GM13976 (cell line): ENCODE measurements at regions not wholly inside any gene's neighbourhood (a gene's known extent, or its start where the extent isn't known, plus 50 kb on each side); places are given as distances from the start of the nearest gene placed in this dataset.

Source experiments
- DNase-seq: peaks from one replicate; pipeline ENCODE4 v3.0.0; 2012; ENCODE audit warnings: low spot score
- in situ Hi-C: fragments of 300-500 bp; cut with MboI; formaldehyde crosslinking; loops from one replicate; pipeline ENCODE4 v1.12.0; 2022; ENCODE audit warnings: low sequenced_read_pairs, mixed read lengths, inconsistent platforms; ENCODE audit not compliant: unreplicated experiment
- TF ChIP-seq, protein P1 (sequence below): IDR thresholded peaks from 2 replicates; pipeline ENCODE4 v1.5.1; 2012; ENCODE audit warnings: borderline replicate concordance, mild to moderate bottlenecking; ENCODE audit not compliant: insufficient read depth; ENCODE audit errors: extremely low read depth, missing control alignments, control extremely low read depth

DNA sequence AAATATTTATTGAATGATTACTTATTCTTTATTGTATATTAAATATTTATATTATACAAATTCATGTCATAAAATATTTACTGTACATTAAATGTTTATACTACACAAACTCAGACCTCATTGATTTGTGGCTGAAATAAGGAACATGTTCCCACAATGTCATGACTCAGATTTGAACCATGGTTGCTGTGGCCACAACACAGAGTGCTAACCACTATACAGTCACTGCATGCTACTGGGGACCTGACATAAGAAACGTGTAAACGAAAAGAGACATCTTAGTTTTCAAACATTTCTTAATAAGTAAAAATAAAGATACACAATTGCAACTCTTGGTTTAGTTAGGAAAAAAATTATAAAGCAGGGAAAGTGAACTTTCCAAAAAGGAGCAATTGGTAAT lies 99.1 kb upstream of the AGTR1 start:
- in situ Hi-C loops = no loop called here
- DNase-seq = no peak
- TF ChIP-seq, protein P1, sequence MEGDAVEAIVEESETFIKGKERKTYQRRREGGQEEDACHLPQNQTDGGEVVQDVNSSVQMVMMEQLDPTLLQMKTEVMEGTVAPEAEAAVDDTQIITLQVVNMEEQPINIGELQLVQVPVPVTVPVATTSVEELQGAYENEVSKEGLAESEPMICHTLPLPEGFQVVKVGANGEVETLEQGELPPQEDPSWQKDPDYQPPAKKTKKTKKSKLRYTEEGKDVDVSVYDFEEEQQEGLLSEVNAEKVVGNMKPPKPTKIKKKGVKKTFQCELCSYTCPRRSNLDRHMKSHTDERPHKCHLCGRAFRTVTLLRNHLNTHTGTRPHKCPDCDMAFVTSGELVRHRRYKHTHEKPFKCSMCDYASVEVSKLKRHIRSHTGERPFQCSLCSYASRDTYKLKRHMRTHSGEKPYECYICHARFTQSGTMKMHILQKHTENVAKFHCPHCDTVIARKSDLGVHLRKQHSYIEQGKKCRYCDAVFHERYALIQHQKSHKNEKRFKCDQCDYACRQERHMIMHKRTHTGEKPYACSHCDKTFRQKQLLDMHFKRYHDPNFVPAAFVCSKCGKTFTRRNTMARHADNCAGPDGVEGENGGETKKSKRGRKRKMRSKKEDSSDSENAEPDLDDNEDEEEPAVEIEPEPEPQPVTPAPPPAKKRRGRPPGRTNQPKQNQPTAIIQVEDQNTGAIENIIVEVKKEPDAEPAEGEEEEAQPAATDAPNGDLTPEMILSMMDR = no peak

DNA sequence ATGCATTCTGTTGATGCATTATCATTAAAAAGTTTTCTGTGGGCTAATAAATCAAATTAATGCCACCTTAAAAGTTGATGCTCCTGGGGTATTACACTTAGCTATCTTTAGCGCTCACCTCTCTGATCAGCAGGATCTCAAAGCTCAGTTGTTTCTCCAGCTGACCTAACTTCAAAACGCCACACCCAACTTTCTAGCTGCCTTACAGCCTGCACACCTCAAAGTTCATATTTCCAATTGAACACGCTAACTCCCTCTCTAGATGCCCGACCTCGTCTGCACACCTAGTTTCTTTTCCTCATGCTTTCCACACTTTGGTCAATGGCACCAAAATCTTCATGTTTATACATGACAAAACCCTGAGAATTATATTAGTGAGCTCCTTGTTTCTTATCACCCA lies 98.2 kb upstream of the AGTR1 start:
- TF ChIP-seq, protein P1 = no peak
- no peak for DNase-seq
- in situ Hi-C loops = no loop called here

DNA sequence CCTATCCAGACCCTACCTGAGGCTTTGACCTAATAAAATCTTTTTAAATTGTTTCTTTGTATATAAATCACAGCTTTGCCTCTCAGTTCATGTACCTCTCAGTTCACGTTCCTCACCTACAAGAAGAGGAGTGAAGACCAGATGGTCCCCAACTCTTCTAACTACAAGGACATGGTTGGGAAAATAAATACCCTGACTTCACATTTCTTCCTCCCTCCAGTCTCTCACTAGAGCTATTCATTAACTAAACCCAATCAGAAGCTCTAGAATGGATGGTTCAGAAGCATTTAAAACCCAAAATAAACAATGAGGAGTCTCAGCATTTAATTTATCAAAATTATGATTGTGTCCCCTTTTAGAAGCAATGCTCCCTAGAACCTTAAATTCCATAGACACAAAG lies 97.3 kb upstream of the AGTR1 start:
- TF ChIP-seq, protein P1 = no peak
- in situ Hi-C loops = no loop called here
- DNase-seq = no peak

DNA sequence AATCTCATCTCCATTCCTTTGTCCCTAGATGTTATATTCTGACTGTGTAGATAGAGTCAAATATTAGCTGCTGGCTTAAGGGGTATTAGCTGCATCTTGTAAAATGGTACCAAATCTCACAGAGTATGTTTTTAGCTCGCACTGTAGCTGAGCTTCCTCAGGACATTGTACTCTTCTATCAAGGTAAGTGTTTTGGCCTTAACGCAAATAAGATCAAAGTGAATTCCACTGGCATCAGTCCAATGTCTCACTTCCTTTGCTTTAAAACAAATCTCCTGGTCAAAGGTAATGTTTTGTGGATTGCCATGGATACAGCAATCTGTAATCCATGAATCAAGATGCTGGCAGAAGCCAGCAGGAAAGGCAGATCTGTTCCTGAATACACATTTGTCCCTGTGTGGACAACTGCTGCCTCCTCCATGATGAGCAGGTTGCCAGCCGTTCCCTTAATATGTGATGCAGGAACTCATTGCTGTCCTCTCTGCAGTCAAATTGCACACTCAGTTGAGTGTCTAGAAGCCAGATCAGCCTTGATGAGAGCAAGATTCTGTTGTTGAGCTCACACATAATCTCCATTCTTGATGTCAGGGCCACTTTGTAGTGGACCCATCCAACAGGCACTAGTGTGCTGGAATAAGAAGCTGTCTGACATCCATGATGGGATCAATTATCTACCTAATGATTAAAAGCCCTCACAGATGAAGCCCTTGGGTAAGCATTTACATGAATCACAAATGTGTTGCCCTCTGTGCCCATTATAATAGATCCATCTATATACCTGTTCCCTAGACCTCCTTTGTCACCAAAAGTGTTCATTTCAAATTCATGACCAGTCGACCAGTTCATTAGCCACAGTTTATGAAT lies 96.6 kb upstream of the AGTR1 start:
- in situ Hi-C loops = no loop called here
- TF ChIP-seq, protein P1 = no peak
- DNase-seq = no peak

DNA sequence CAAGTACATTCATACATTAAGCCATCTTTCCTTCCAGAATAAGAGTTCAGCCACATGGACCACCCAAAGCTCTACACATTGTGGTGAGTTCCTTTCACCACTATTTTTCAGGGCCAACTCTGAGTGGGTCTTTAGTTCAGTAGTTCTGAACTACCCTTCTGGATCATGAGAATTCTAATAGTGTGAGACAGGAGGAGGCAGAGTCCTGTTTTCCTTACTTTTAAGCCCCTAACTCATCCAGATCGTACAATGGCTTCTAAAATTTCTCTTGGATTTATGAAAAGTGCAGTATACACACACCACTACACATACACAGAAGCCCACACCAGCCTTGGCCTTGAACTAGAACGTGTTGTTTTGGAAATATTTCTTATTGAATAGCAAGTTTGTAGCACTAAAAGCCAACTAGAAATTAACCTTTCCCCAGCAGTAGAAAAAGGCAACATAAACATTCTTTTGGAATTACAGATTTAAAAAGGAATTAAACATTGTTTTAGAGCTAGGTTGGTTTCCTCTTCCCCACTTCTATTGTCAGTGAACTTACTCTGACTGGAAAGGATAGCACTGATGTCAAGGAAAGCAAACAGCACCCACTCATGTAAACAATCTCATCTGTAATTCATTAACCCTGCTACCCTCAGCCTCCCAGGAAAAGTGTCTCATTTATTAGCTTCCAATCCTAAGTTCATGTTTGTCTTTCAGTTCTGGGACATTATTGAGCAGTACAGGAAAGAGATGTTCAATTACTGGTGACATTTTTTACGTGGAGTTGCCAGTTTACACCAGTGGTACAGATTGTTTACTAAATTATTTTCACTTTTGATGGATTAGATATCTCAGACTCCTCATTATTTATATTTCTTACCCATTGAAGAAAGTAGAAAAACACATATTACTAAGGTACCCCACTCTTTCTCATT lies 95.7 kb upstream of the AGTR1 start:
- DNase-seq = no peak
- TF ChIP-seq, protein P1 = no peak
- in situ Hi-C loops = no loop called here

DNA sequence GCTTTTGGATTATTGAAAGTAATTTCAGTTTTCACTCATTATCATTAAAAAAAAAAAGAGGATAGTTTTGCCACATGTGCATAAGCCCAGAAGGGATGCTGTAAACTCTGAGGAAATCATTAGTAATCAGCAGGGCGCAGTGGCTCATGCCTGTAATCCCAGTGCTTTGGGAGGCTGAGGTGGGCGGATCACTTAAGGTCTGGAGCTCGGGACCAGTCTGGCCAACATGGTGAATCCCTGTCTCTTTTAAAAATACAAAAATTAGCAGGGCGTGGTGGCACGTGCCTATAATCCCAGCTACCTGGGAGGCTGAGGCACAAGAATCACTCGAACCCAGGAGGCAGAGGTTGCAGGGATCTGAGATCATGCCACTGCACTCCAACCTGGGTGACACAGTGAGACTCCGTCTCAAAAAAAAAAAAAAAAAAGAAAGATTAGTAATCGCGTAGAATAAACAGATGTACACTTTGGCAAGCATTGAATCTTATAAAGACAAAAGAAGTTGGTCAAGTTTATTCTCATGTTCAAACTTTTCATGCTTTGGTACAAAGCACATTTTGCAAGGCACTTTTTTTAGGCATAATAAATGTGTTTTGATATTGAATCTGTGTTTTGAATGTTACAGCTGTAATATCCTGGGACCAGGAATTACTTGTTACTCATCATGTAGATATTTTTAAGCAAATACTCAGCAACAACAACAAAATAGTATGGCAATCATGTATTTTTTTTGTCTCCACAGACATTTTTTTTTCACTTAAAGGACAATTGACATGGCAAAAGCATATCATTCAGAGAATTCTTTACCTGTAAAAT lies 93.2 kb upstream of the AGTR1 start:
- DNase-seq = no peak
- TF ChIP-seq, protein P1 = no peak
- in situ Hi-C loops = no loop called here
